ENCODE measurements at regions not wholly inside any gene's neighbourhood (a gene's known extent, or its start where the extent isn't known, plus 50 kb on each side); places are given as distances from the start of the nearest gene placed in this dataset.

DNA sequence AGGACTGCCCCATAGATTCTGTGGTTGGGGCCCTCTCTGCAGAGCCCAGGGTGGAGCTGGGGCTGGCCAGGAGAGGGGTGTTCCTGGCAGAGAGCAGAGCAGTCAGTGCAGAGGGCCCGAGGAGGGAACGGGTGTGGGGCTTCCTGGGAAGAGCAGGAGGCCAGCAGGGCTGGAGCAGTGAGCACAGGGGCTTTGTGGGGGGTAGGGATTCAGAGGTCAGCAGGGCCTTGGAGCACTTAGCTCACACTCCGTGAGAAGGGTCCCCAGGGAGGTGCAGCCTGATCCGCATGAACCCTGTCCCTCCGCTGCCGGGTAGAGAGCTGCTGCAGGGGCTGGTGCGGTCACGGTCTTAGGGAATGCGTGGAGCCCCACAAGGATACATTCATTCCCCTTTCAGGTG lies 113.0 kb upstream of the CIBAR2 start:
- no peak for TF ChIP-seq EZH2phosphoT487 (IDR thresholded peaks at IDR 0.05; ENCODE audit: borderline replicate concordance, low read depth)
- TF ChIP-seq, protein P1, sequence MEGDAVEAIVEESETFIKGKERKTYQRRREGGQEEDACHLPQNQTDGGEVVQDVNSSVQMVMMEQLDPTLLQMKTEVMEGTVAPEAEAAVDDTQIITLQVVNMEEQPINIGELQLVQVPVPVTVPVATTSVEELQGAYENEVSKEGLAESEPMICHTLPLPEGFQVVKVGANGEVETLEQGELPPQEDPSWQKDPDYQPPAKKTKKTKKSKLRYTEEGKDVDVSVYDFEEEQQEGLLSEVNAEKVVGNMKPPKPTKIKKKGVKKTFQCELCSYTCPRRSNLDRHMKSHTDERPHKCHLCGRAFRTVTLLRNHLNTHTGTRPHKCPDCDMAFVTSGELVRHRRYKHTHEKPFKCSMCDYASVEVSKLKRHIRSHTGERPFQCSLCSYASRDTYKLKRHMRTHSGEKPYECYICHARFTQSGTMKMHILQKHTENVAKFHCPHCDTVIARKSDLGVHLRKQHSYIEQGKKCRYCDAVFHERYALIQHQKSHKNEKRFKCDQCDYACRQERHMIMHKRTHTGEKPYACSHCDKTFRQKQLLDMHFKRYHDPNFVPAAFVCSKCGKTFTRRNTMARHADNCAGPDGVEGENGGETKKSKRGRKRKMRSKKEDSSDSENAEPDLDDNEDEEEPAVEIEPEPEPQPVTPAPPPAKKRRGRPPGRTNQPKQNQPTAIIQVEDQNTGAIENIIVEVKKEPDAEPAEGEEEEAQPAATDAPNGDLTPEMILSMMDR (IDR thresholded peaks at IDR 0.05) = no peak
- no peak for TF ChIP-seq MEF2A (IDR thresholded peaks at IDR 0.05; ENCODE audit: borderline replicate concordance, low read depth)
- TF ChIP-seq RAD21 (IDR thresholded peaks at IDR 0.05; ENCODE audit: low read length) = no peak
- no peak for TF ChIP-seq RFX5 (IDR thresholded peaks at IDR 0.05; ENCODE audit: low read length)
- TF ChIP-seq, protein P2, sequence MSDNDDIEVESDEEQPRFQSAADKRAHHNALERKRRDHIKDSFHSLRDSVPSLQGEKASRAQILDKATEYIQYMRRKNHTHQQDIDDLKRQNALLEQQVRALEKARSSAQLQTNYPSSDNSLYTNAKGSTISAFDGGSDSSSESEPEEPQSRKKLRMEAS (IDR thresholded peaks at IDR 0.05; ENCODE audit: low read depth) = no peak
- TF ChIP-seq TCF12 (IDR thresholded peaks at IDR 0.05) = no peak
- no peak for TF ChIP-seq SIN3A (IDR thresholded peaks at IDR 0.05; ENCODE audit: borderline replicate concordance, low read depth, low read length)
- TF ChIP-seq, protein P3, sequence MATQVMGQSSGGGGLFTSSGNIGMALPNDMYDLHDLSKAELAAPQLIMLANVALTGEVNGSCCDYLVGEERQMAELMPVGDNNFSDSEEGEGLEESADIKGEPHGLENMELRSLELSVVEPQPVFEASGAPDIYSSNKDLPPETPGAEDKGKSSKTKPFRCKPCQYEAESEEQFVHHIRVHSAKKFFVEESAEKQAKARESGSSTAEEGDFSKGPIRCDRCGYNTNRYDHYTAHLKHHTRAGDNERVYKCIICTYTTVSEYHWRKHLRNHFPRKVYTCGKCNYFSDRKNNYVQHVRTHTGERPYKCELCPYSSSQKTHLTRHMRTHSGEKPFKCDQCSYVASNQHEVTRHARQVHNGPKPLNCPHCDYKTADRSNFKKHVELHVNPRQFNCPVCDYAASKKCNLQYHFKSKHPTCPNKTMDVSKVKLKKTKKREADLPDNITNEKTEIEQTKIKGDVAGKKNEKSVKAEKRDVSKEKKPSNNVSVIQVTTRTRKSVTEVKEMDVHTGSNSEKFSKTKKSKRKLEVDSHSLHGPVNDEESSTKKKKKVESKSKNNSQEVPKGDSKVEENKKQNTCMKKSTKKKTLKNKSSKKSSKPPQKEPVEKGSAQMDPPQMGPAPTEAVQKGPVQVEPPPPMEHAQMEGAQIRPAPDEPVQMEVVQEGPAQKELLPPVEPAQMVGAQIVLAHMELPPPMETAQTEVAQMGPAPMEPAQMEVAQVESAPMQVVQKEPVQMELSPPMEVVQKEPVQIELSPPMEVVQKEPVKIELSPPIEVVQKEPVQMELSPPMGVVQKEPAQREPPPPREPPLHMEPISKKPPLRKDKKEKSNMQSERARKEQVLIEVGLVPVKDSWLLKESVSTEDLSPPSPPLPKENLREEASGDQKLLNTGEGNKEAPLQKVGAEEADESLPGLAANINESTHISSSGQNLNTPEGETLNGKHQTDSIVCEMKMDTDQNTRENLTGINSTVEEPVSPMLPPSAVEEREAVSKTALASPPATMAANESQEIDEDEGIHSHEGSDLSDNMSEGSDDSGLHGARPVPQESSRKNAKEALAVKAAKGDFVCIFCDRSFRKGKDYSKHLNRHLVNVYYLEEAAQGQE (IDR thresholded peaks at IDR 0.05; ENCODE audit: low read depth, low read length) = no peak
- no peak for TF ChIP-seq FOSL2 (IDR thresholded peaks at IDR 0.05; ENCODE audit: borderline replicate concordance, low read depth)
- Histone ChIP-seq H3K4me1 (ENCODE audit: control insufficient read depth in 1 of 2, insufficient read depth in 2 of 2, low read depth in 1 of 2, low read length in 1 of 2) (peaks cover 10 to 65% of the 10 kb centered on the region in 2 experiments; a peak in 2 of 4 replicates), H3F3A (replicated peaks; ENCODE audit: insufficient read depth) (peaks cover 2% of the 10 kb centered on the region), H3K9me2 (no peaks in the 10 kb centered on the region), H3K4me2 (no peak overlapping the region), H3K27ac (ENCODE audit: low read depth in 2 of 2, low read length in 1 of 2) (no peak overlapping the region; a peak in 1 of 4 replicates), H4K20me1 (ENCODE audit: insufficient read depth) (0 out of 2 replicates have a peak, but pooled peaks cover 4% of the 10 kb centered on the region), H2AFZ (ENCODE audit: low read depth) (no peak overlapping the region), H3K9me3 (no peaks in the 10 kb centered on the region), H3K4me3 (ENCODE audit: low read depth in 2 of 2, low read length in 1 of 2) (no peak overlapping the region), H3K9ac (no peak overlapping the region), H3K79me2 (ENCODE audit: insufficient read depth) (peaks cover 4% of the 10 kb centered on the region; the same call in 1 of the 2 replicates), H3K36me3 (replicated peaks in 1 of 2; ENCODE audit: control insufficient read depth in 1 of 2, insufficient read depth in 2 of 2, low read length in 1 of 2) (no peaks in the 10 kb centered on the region), H3K27me3 (ENCODE audit: insufficient read depth) (no peaks in the 10 kb centered on the region)
- CTCF ChIA-PET = interaction anchor here (1.9 to 3.6 kb wide), 2 partner anchors 28 to 110 kb away, joined by 5 to 16 read pairs; no protein-coding TSS in a partner anchor
- no peak for DNase-seq
- POLR2A ChIA-PET = no interaction called here
- 65% methylated on average over 2 of the region's 9 CpGs for WGBS (ENCODE audit: low lambda C conversion rate)

DNA sequence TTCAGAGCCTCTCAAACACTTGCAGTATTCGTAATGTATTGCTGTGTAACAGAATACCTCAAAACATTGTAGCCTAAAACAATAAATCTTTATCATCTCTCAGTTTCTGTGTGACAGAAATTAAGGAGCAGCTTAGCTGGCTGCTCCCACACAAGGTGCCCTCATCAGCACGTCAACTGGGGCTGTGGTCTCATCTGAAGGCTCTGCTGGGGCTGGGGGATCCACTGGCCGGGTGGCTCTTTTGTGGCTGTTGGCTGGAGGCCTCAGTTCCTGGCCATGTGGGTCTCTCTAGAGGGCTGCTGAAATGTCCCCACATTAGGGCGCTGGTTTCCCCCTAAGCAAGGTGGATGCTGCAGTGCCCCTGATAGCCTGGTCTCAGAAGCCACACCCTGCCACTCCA lies 113.4 kb upstream of the CIBAR2 start:
- POLR2A ChIA-PET = no interaction called here
- Histone ChIP-seq H3K36me3 (replicated peaks in 1 of 2; ENCODE audit: control insufficient read depth in 1 of 2, insufficient read depth in 2 of 2, low read length in 1 of 2) (no peaks in the 10 kb centered on the region), H3K4me1 (ENCODE audit: control insufficient read depth in 1 of 2, insufficient read depth in 2 of 2, low read depth in 1 of 2, low read length in 1 of 2) (peaks cover 9 to 63% of the 10 kb centered on the region in 2 experiments; a peak in 2 of 4 replicates), H3K4me2 (no peak overlapping the region), H3K9me2 (no peaks in the 10 kb centered on the region), H3K4me3 (ENCODE audit: low read depth in 2 of 2, low read length in 1 of 2) (no peak overlapping the region), H3K9me3 (no peaks in the 10 kb centered on the region), H3K79me2 (ENCODE audit: insufficient read depth) (peaks cover 4% of the 10 kb centered on the region), H4K20me1 (ENCODE audit: insufficient read depth) (0 out of 2 replicates have a peak, but pooled peaks cover 4% of the 10 kb centered on the region), H2AFZ (ENCODE audit: low read depth) (no peak overlapping the region), H3K27me3 (ENCODE audit: insufficient read depth) (no peaks in the 10 kb centered on the region), H3K27ac (ENCODE audit: low read depth in 2 of 2, low read length in 1 of 2) (peak overlapping the region in 1 of 2 experiments; percentile 58; a peak in 2 of 4 replicates), H3F3A (replicated peaks; ENCODE audit: insufficient read depth) (no peaks in the 10 kb centered on the region), H3K9ac (no peak overlapping the region)
- 93% methylated on average over 4 of the region's 4 CpGs for WGBS (ENCODE audit: low lambda C conversion rate)
- CTCF ChIA-PET = interaction anchor here (1.9 to 3.6 kb wide), 2 partner anchors 27 to 111 kb away, joined by 5 to 16 read pairs; no protein-coding TSS in a partner anchor
- DNase-seq = no peak
- TF ChIP-seq RAD21 (IDR thresholded peaks at IDR 0.05; ENCODE audit: low read length) (no peak), SMC3 (IDR thresholded peaks at IDR 0.05; ENCODE audit: low read depth, low read length) (no peak), FOXM1 (IDR thresholded peaks at IDR 0.05; ENCODE audit: low read depth) (no peak), GABPA (IDR thresholded peaks at IDR 0.05; ENCODE audit: low read depth) (no peak), FOSL2 (IDR thresholded peaks at IDR 0.05; ENCODE audit: borderline replicate concordance, low read depth) (no peak), SIN3A (IDR thresholded peaks at IDR 0.05; ENCODE audit: borderline replicate concordance, low read depth, low read length) (no peak), FOXJ3 (CRISPR knock-in tag; IDR thresholded peaks at IDR 0.05) (no peak), ELF1 (IDR thresholded peaks at IDR 0.05) (no peak), RXRA (IDR thresholded peaks at IDR 0.05; ENCODE audit: borderline replicate concordance, low read depth) (no peak)
- TF ChIP-seq, protein P1 (IDR thresholded peaks at IDR 0.05) = no peak
- TF ChIP-seq, protein P4, sequence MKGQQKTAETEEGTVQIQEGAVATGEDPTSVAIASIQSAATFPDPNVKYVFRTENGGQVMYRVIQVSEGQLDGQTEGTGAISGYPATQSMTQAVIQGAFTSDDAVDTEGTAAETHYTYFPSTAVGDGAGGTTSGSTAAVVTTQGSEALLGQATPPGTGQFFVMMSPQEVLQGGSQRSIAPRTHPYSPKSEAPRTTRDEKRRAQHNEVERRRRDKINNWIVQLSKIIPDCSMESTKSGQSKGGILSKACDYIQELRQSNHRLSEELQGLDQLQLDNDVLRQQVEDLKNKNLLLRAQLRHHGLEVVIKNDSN (IDR thresholded peaks at IDR 0.05; ENCODE audit: borderline replicate concordance, low read depth) = no peak
